ENCODE measurements at regions not wholly inside any gene's neighbourhood (a gene's known extent, or its start where the extent isn't known, plus 50 kb on each side); places are given as distances from the start of the nearest gene placed in this dataset.

GRCh38 chr11:92495107-92495793 is 270.6 kb downstream of the FAT3 start (continued):
- no peak for TF ChIP-seq ATF2 (IDR thresholded peaks at IDR 0.05; ENCODE audit: low read length)
- TF ChIP-seq NANOG (IDR thresholded peaks at IDR 0.05; ENCODE audit: insufficient read depth, low read depth, low read length, poor library complexity, severe bottlenecking), result no peak
